Ascending aorta (tissue), 2 donors: ENCODE measurements at regions not wholly inside any gene's neighbourhood (a gene's known extent, or its start where the extent isn't known, plus 50 kb on each side); places are given as distances from the start of the nearest gene placed in this dataset.
A peak's percentile ranks its signal among the peaks of the same experiment; 100 is the strongest.

Experiments
- DNase-seq, 2 donors: peaks; one replicate each; pipeline ENCODE4 v3.0.0-alpha.2; 2019; ENCODE audit warnings: low spot score in 2 of 2
- H3K27ac ChIP-seq, 2 donors: fragments of 200-600 bp; sonication (generic); one replicate each; pipeline ENCODE4 v1.5.1; 2016 to 2017; ENCODE audit warnings: mild to moderate bottlenecking in 1 of 2
- H3K27me3 ChIP-seq: fragments of 200-600 bp; sonication (generic); one replicate; pipeline ENCODE4 v1.5.1; 2017
- H3K36me3 ChIP-seq, 2 donors: fragments of 200-600 bp; sonication (generic); one replicate each; pipeline ENCODE4 v1.5.1; 2016
- H3K4me1 ChIP-seq, 2 donors: fragments of 200-600 bp; sonication (generic); one replicate each; pipeline ENCODE4 v1.5.1; 2016 to 2017; ENCODE audit warnings: mild to moderate bottlenecking in 1 of 2
- H3K4me3 ChIP-seq, 2 donors: fragments of 200-600 bp; sonication (generic); one replicate each; pipeline ENCODE4 v1.5.1; 2016 to 2017; ENCODE audit warnings: mild to moderate bottlenecking in 1 of 2
- H3K9me3 ChIP-seq, 2 donors: fragments of 200-600 bp; sonication (generic); one replicate each; pipeline ENCODE4 v1.5.1; 2016
- CTCF ChIP-seq, 3 experiments: fragments of 200-600 bp in 2 of 3; fragments of 450-650 bp in 1 of 3; sonication (generic) in 2 of 3; IDR thresholded peaks; one replicate each; pipeline ENCODE4 v1.5.1; 2016 to 2019; ENCODE audit warnings: antibody characterized with exemption in 3 of 3, mild to moderate bottlenecking in 1 of 3, moderate library complexity in 1 of 3
- intact Hi-C: fragments of 100-400 bp; cut with DNase I; formaldehyde crosslinking; loops from one replicate; pipeline ENCODE4 v1.15.1; 2023

GRCh38 chr15:66628976-66629723 lies 63.4 kb upstream of the LCTL start:
- intact Hi-C loops, result no loop called here
- no peaks in the 10 kb centered on the region for H3K9me3 ChIP-seq
- TF ChIP-seq CTCF (IDR thresholded peaks at IDR 0.05), result no peak

GRCh38 chr15:66629817-66630576 lies 64.2 kb upstream of the LCTL start:
- no peak for DNase-seq
- H3K27me3 ChIP-seq, result no peaks in the 10 kb centered on the region
- intact Hi-C loops, result no loop called here
- no peaks in the 10 kb centered on the region for H3K4me1 ChIP-seq
- H3K4me3 ChIP-seq, result no peak overlapping the region
- H3K27ac ChIP-seq, result no peak overlapping the region
- H3K9me3 ChIP-seq, result no peaks in the 10 kb centered on the region
- H3K36me3 ChIP-seq, result no peaks in the 10 kb centered on the region
- no peak for TF ChIP-seq CTCF (IDR thresholded peaks at IDR 0.05)

More at GRCh38 chr15:66628976-66629723, 63.4 kb upstream of the LCTL start:
- H3K27ac ChIP-seq, result no peak overlapping the region
- no peaks in the 10 kb centered on the region for H3K27me3 ChIP-seq
- H3K36me3 ChIP-seq, result no peaks in the 10 kb centered on the region
- H3K4me3 ChIP-seq, result no peak overlapping the region
- no peaks in the 10 kb centered on the region for H3K4me1 ChIP-seq
- no peak for DNase-seq

- Histone ChIP-seq H3K4me1 (no peaks in the 10 kb centered on the region), H3K27me3 (no peaks in the 10 kb centered on the region), H3K27ac (no peak overlapping the region), H3K4me3 (no peak overlapping the region), H3K9me3 (no peaks in the 10 kb centered on the region), H3K36me3 (no peaks in the 10 kb centered on the region)
- no peak for TF ChIP-seq CTCF (IDR thresholded peaks at IDR 0.05)
- intact Hi-C loops, result no loop called here
- no peak for DNase-seq
These were observed 65.1 kb upstream of the LCTL start for GRCh38 chr15:66630801-66631351.

GRCh38 chr15:66631616-66632263 lies 65.9 kb upstream of the LCTL start:
- no peaks in the 10 kb centered on the region for H3K27me3 ChIP-seq
- no peaks in the 10 kb centered on the region for H3K4me1 ChIP-seq
- H3K27ac ChIP-seq, result no peak overlapping the region
- DNase-seq, result no peak
- TF ChIP-seq CTCF (IDR thresholded peaks at IDR 0.05), result no peak
- H3K4me3 ChIP-seq, result no peak overlapping the region
- no peaks in the 10 kb centered on the region for H3K36me3 ChIP-seq
- no peaks in the 10 kb centered on the region for H3K9me3 ChIP-seq
- intact Hi-C loops, result no loop called here

GRCh38 chr15:66633041-66633937 lies 67.5 kb upstream of the LCTL start:
- H3K27me3 ChIP-seq, result no peaks in the 10 kb centered on the region
- H3K9me3 ChIP-seq, result no peaks in the 10 kb centered on the region
- no peaks in the 10 kb centered on the region for H3K4me1 ChIP-seq
- DNase-seq, result no peak
- peak overlapping the region in 1 of 2 donors; percentile 4 for H3K27ac ChIP-seq
- no peak overlapping the region for H3K4me3 ChIP-seq
- intact Hi-C loops, result no loop called here
- no peak for TF ChIP-seq CTCF (IDR thresholded peaks at IDR 0.05)
- no peaks in the 10 kb centered on the region for H3K36me3 ChIP-seq
